ENCODE measurements at regions not wholly inside any gene's neighbourhood (a gene's known extent, or its start where the extent isn't known, plus 50 kb on each side); places are given as distances from the start of the nearest gene placed in this dataset.

DNA sequence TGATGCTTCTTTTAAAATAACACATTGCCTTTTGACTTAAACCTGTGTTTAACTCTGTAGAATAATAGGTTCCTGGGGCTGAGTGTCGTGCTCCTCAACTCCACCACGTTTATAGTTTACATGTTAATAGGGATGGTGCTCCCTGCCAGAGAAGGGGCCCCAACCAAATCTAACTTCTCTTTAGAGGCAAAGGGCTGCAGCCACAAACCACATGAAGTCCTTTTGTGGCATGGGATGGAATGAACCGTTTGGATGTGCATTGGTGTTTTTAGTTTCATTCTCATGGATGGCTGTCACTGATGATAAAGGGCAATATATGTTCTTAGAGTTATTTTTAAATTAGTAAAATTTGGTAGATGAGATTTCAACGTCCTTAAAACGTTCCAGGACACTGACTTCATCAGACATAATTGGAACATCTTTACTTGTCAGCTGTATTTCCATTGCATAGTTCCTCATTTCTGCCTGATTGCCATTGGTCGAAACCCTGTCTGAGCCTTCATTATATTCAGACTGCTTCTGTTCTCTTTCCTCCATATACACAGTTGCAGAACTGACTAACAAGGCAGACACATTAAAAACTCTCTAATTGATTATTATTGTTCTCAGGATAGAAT lies 60.4 kb upstream of the HPF1 start:
- no peak for TF ChIP-seq CTCF (conservative IDR thresholded peaks at IDR 0.05; ENCODE audit: low read length)
- no peak for TF ChIP-seq EZH2phosphoT487 (IDR thresholded peaks at IDR 0.05; ENCODE audit: borderline replicate concordance, low read depth, low read length)
- peak overlapping the region; percentile 32 for H3K4me3 ChIP-seq (ENCODE audit: low read depth, low read length, poor library complexity, severe bottlenecking)
- BruUV-seq (replicated peaks): no TSS peak
- intact Hi-C loops (cut with micrococcal nuclease; ENCODE audit: unreplicated experiment): no loop called here
- no peaks in the 10 kb centered on the region for H4K20me1 ChIP-seq (ENCODE audit: insufficient read depth, low read length)
- H2AFZ ChIP-seq (ENCODE audit: low read length): peak overlapping the region; percentile 56; the same call in 1 of the 2 replicates
- no peaks in the 10 kb centered on the region for H3K9me2 ChIP-seq (ENCODE audit: insufficient read depth, low read length)
- no peaks in the 10 kb centered on the region for H3K36me3 ChIP-seq (ENCODE audit: insufficient read depth, low read length)
- H3K27ac ChIP-seq (ENCODE audit: low read depth, low read length, poor library complexity, severe bottlenecking): no peak overlapping the region
- H3K4me1 ChIP-seq (ENCODE audit: insufficient read depth, low read length, poor library complexity, severe bottlenecking): peaks cover 12% of the 10 kb centered on the region
- peak; percentile 45 for DNase-seq (ENCODE audit: low spot score)
- ChIA-PET CTCF (ENCODE audit: unreplicated experiment) (interaction anchor here (0.6 kb wide), 1 partner anchor 750 kb away, joined by 5 read pairs; no protein-coding TSS in a partner anchor), POLR2A (interaction anchor here (1.0 kb wide), 1 partner anchor 105 kb away, joined by 3 read pairs; no protein-coding TSS in a partner anchor)
- peak overlapping the region; percentile 57 for H3K4me2 ChIP-seq (ENCODE audit: low read length)
- no peaks in the 10 kb centered on the region for H3K79me2 ChIP-seq (ENCODE audit: insufficient read depth, low read depth, low read length)
- no peaks in the 10 kb centered on the region for H3K9me3 ChIP-seq (ENCODE audit: low read length)

- Histone ChIP-seq H3K27ac (ENCODE audit: low read depth, low read length, poor library complexity, severe bottlenecking) (no peak overlapping the region), H4K20me1 (ENCODE audit: insufficient read depth, low read length) (no peaks in the 10 kb centered on the region), H3K79me2 (ENCODE audit: insufficient read depth, low read depth, low read length) (no peaks in the 10 kb centered on the region), H3K4me1 (ENCODE audit: insufficient read depth, low read length, poor library complexity, severe bottlenecking) (peaks cover 12% of the 10 kb centered on the region), H3K4me3 (ENCODE audit: low read depth, low read length, poor library complexity, severe bottlenecking) (no peak overlapping the region), H3K36me3 (ENCODE audit: insufficient read depth, low read length) (no peaks in the 10 kb centered on the region), H3K9me3 (ENCODE audit: low read length) (no peaks in the 10 kb centered on the region), H2AFZ (ENCODE audit: low read length) (no peak overlapping the region), H3K9me2 (ENCODE audit: insufficient read depth, low read length) (no peaks in the 10 kb centered on the region), H3K4me2 (ENCODE audit: low read length) (no peak overlapping the region)
- TF ChIP-seq EZH2phosphoT487 (IDR thresholded peaks at IDR 0.05; ENCODE audit: borderline replicate concordance, low read depth, low read length): no peak
- intact Hi-C loops (cut with micrococcal nuclease; ENCODE audit: unreplicated experiment): no loop called here
- CTCF ChIA-PET (ENCODE audit: unreplicated experiment): no interaction called here
- POLR2A ChIA-PET: no interaction called here
- DNase-seq (ENCODE audit: low spot score): no peak
- BruUV-seq (replicated peaks): no TSS peak
These were observed 57.9 kb upstream of the HPF1 start for GRCh38 chr4:169815606-169816005.

DNA sequence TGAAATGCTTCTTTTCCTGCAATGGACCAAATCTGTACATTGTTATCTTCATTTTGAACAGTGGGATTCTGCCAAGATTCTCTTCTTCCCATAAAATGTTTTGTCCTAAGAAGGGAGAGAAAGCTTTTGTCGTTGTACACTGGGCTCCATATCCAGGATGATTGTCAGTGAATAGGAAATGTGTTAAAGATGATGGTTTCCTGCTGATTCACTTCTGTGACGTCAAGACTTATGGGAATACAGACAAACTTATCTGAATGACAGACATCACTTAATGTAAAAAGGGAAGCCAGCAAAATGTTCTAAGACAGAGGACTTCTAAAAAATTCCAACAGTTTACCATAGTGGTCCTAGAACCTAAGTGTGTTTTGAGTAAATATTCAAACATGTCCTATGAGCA lies 53.7 kb upstream of the HPF1 start:
- POLR2A ChIA-PET: interaction anchor here (0.7 kb wide), 1 partner anchor 1384 kb away, joined by 3 read pairs; no protein-coding TSS in a partner anchor
- intact Hi-C loops (cut with micrococcal nuclease; ENCODE audit: unreplicated experiment): loop anchor here (2.0 kb wide), 1 partner anchor 235 kb away; no protein-coding TSS in a partner anchor
- Histone ChIP-seq H3K27ac (ENCODE audit: low read depth, low read length, poor library complexity, severe bottlenecking) (no peak overlapping the region), H2AFZ (ENCODE audit: low read length) (no peak overlapping the region), H3K9me2 (ENCODE audit: insufficient read depth, low read length) (no peaks in the 10 kb centered on the region), H3K79me2 (ENCODE audit: insufficient read depth, low read depth, low read length) (no peaks in the 10 kb centered on the region), H3K4me3 (ENCODE audit: low read depth, low read length, poor library complexity, severe bottlenecking) (no peak overlapping the region), H3K36me3 (ENCODE audit: insufficient read depth, low read length) (no peaks in the 10 kb centered on the region), H3K4me2 (ENCODE audit: low read length) (no peak overlapping the region), H4K20me1 (ENCODE audit: insufficient read depth, low read length) (no peaks in the 10 kb centered on the region), H3K4me1 (ENCODE audit: insufficient read depth, low read length, poor library complexity, severe bottlenecking) (no peaks in the 10 kb centered on the region), H3K9me3 (ENCODE audit: low read length) (no peaks in the 10 kb centered on the region)
- no peak for TF ChIP-seq EZH2phosphoT487 (IDR thresholded peaks at IDR 0.05; ENCODE audit: borderline replicate concordance, low read depth, low read length)
- no peak for TF ChIP-seq CTCF (conservative IDR thresholded peaks at IDR 0.05; ENCODE audit: low read length)
- no TSS peak for BruUV-seq (replicated peaks)
- CTCF ChIA-PET (ENCODE audit: unreplicated experiment): no interaction called here
- DNase-seq (ENCODE audit: low spot score): no peak

All from OCI-LY7 (cell line).